Caco-2 (cell line): ENCODE measurements at regions not wholly inside any gene's neighbourhood (a gene's known extent, or its start where the extent isn't known, plus 50 kb on each side); places are given as distances from the start of the nearest gene placed in this dataset.

Experiments
- BruUV-seq: library from RNA; stranded (reverse); fragments of 400-500 nt; replicated peaks from 2 replicates; lab custom pipeline; 2021; lab: Mats Ljungman, UMichigan
- CTCF ChIA-PET: fragments of 300-600 bp; sonication (Branson Sonifier 250); formaldehyde crosslinking; loops from one replicate; lab custom pipeline; 2022; ENCODE audit warnings: antibody characterized with exemption; lab: Charles Lee
- POLR2A ChIA-PET: fragments of 300-600 bp; sonication (Branson Sonifier 250); formaldehyde crosslinking; loops from one replicate; lab custom pipeline; 2022; ENCODE audit warnings: antibody characterized with exemption; lab: Charles Lee
- DNase-seq, 2 experiments: peaks; one replicate each; pipeline versions ENCODE4 v3.0.0 to v3.0.0-alpha.2; 2020 to 2022
- H3K27me3 ChIP-seq: replicated peaks from 2 replicates; pipeline ENCODE4 v1.6.0; 2011; ENCODE audit warnings: low read length; ENCODE audit not compliant: control insufficient read depth, insufficient read depth
- H3K36me3 ChIP-seq: 2 replicates; pipeline ENCODE4 v1.5.1; 2011; ENCODE audit warnings: low read length; ENCODE audit not compliant: control insufficient read depth, insufficient read depth
- H3K4me1 ChIP-seq: fragments of 250-450 bp; sonication (Bioruptor Pico); 2 replicates; pipeline ENCODE4 v1.5.1; 2020; ENCODE audit warnings: mild to moderate bottlenecking
- H3K4me3 ChIP-seq: 2 replicates; pipeline ENCODE4 v1.5.1; 2011; ENCODE audit warnings: low read depth, mild to moderate bottlenecking, control low read depth, low read length
- H3K9me3 ChIP-seq: fragments of 250-450 bp; sonication (Bioruptor Pico); 2 replicates; pipeline ENCODE4 v1.5.1; 2020; ENCODE audit warnings: mild to moderate bottlenecking, moderate library complexity
- H3K27ac Mint-ChIP-seq: one replicate; pipeline ENCODE4 v1.8.0; 2022; ENCODE audit warnings: mixed read lengths; ENCODE audit not compliant: unreplicated experiment
- H3K27me3 Mint-ChIP-seq: one replicate; pipeline ENCODE4 v1.8.0; 2022; ENCODE audit warnings: mixed read lengths; ENCODE audit not compliant: insufficient read depth, unreplicated experiment
- H3K36me3 Mint-ChIP-seq: one replicate; pipeline ENCODE4 v1.8.0; 2022; ENCODE audit warnings: mild to moderate bottlenecking, mixed read lengths; ENCODE audit not compliant: insufficient read depth, unreplicated experiment
- H3K4me1 Mint-ChIP-seq: one replicate; pipeline ENCODE4 v1.8.0; 2022; ENCODE audit warnings: low read depth, mixed read lengths; ENCODE audit not compliant: unreplicated experiment
- H3K4me3 Mint-ChIP-seq: one replicate; pipeline ENCODE4 v1.8.0; 2022; ENCODE audit warnings: mild to moderate bottlenecking, moderate library complexity, mixed read lengths; ENCODE audit not compliant: unreplicated experiment
- H3K9me3 Mint-ChIP-seq: one replicate; pipeline ENCODE4 v1.8.0; 2022; ENCODE audit warnings: mixed read lengths; ENCODE audit not compliant: unreplicated experiment
- intact Hi-C: fragments of 100-400 bp; cut with micrococcal nuclease; formaldehyde crosslinking; loops from one replicate; pipeline ENCODE4 v1.10.0; 2022; ENCODE audit not compliant: unreplicated experiment
- TF ChIP-seq, protein P1 (sequence below), 2 experiments: fragments of 200-600 bp in 1 of 2; IDR thresholded peaks; 1 replicate in 1 of 2; 2 replicates in 1 of 2; pipeline versions ENCODE4 v1.5.1 to v1.8.0; 2011 to 2022; ENCODE audit warnings: antibody characterized with exemption in 1 of 2, control low read depth in 1 of 2, inconsistent platforms in 1 of 2, low read depth in 1 of 2, low read length in 1 of 2, mild to moderate bottlenecking in 1 of 2, moderate library complexity in 1 of 2; ENCODE audit not compliant: insufficient read depth in 1 of 2, severe bottlenecking in 1 of 2, unreplicated experiment in 1 of 2

DNA sequence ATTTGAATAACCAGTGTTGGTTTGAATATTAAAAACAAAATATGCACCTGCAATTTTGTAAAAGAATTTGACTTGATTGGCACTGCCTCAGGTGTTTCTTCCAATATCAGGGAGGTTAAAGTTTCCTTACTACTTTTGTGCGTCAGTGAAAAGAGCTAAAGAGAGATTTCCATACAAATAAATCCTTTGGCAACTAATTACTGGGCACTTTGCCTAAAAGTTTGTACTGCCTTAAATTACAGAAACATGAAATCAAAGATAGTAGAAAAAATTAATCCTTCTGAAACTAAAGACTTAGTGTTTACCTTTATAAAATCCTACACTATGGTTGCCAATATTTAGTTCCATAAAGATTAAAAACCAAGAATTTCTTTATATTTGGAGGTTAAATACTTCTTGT is 72.5 kb downstream of the DNAJB9 start:
- H3K4me3 ChIP-seq: no peak overlapping the region
- POLR2A ChIA-PET: no interaction called here
- TF ChIP-seq, protein P1, sequence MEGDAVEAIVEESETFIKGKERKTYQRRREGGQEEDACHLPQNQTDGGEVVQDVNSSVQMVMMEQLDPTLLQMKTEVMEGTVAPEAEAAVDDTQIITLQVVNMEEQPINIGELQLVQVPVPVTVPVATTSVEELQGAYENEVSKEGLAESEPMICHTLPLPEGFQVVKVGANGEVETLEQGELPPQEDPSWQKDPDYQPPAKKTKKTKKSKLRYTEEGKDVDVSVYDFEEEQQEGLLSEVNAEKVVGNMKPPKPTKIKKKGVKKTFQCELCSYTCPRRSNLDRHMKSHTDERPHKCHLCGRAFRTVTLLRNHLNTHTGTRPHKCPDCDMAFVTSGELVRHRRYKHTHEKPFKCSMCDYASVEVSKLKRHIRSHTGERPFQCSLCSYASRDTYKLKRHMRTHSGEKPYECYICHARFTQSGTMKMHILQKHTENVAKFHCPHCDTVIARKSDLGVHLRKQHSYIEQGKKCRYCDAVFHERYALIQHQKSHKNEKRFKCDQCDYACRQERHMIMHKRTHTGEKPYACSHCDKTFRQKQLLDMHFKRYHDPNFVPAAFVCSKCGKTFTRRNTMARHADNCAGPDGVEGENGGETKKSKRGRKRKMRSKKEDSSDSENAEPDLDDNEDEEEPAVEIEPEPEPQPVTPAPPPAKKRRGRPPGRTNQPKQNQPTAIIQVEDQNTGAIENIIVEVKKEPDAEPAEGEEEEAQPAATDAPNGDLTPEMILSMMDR (IDR thresholded peaks at IDR 0.05; ENCODE audit: insufficient read depth in 1 of 2, low read depth in 1 of 2, low read length in 1 of 2, severe bottlenecking in 1 of 2, unreplicated experiment in 1 of 2): no peak
- BruUV-seq: no TSS peak
- H3K9me3 ChIP-seq: peaks cover 5% of the 10 kb centered on the region; the same call in 1 of the 2 replicates
- no peaks in the 10 kb centered on the region for H3K36me3 ChIP-seq
- Mint-ChIP-seq H3K27ac (no peak overlapping the region), H3K4me1 (no peaks in the 10 kb centered on the region), H3K27me3 (no peaks in the 10 kb centered on the region), H3K36me3 (no peaks in the 10 kb centered on the region), H3K9me3 (peaks cover 24% of the 10 kb centered on the region), H3K4me3 (no peak overlapping the region)
- no peak for DNase-seq
- intact Hi-C loops: no loop called here
- no peaks in the 10 kb centered on the region for H3K27me3 ChIP-seq
- CTCF ChIA-PET: no interaction called here
- H3K4me1 ChIP-seq: peaks cover 1% of the 10 kb centered on the region; the same call in 1 of the 2 replicates

DNA sequence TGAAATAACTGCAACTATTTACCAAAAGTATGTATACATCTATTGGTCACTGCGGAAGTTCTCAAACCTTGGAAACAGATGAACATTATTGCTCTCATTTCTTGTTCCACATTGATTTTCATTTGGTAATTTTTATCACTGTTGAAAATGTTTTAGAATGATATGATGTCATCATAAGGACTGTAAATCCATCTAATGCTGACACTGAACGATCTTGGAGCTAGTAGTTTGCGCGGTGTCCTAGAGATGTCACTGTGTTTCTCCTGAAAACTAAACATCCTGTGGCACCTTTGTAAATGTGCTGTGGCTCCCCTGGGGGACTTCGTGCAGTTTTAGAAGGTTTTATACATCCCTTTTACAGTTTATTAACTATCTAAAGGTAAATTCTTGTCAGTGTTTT is 73.5 kb downstream of the DNAJB9 start:
- no peaks in the 10 kb centered on the region for H3K4me1 Mint-ChIP-seq
- H3K4me3 ChIP-seq: no peak overlapping the region
- CTCF ChIA-PET: no interaction called here
- POLR2A ChIA-PET: no interaction called here
- no peak for DNase-seq
- no peaks in the 10 kb centered on the region for H3K27me3 ChIP-seq
- no peaks in the 10 kb centered on the region for H3K27me3 Mint-ChIP-seq
- H3K4me1 ChIP-seq: no peaks in the 10 kb centered on the region
- no peak overlapping the region for H3K27ac Mint-ChIP-seq
- intact Hi-C loops: no loop called here
- no peaks in the 10 kb centered on the region for H3K36me3 Mint-ChIP-seq
- no peaks in the 10 kb centered on the region for H3K36me3 ChIP-seq
- H3K4me3 Mint-ChIP-seq: no peak overlapping the region
- TF ChIP-seq, protein P1 (IDR thresholded peaks at IDR 0.05; ENCODE audit: insufficient read depth in 1 of 2, low read depth in 1 of 2, low read length in 1 of 2, severe bottlenecking in 1 of 2, unreplicated experiment in 1 of 2): no peak
- peaks cover 5% of the 10 kb centered on the region; the same call in 1 of the 2 replicates for H3K9me3 ChIP-seq
- BruUV-seq: no TSS peak
- peaks cover 24% of the 10 kb centered on the region for H3K9me3 Mint-ChIP-seq

DNA sequence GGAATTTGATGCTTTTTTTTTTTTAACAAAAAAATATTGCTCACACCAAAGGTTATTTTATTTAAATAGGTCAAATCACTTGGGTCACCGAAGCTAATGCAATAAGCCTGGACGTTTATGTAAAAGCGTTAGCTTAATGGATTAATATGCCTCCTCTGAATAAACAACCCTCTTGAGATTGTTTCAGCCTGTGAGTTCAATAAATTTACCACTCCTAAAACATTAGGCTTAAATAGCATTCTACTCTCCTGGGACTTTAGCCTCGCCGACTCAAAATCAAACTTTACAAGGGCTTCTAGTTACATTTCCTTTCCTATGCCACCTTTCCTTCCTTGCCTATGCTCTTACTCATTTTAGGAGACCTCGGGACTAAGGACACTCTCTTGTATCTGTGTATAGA is 79.3 kb downstream of the DNAJB9 start:
- intact Hi-C loops: no loop called here
- DNase-seq: no peak
- BruUV-seq: no TSS peak
- CTCF ChIA-PET: no interaction called here
- Histone ChIP-seq H3K36me3 (no peaks in the 10 kb centered on the region), H3K27me3 (no peaks in the 10 kb centered on the region), H3K9me3 (peaks cover 5% of the 10 kb centered on the region; the same call in 1 of the 2 replicates), H3K4me3 (no peak overlapping the region), H3K4me1 (no peaks in the 10 kb centered on the region)
- peaks cover 18% of the 10 kb centered on the region for H3K9me3 Mint-ChIP-seq
- H3K4me3 Mint-ChIP-seq: no peak overlapping the region
- POLR2A ChIA-PET: no interaction called here
- no peaks in the 10 kb centered on the region for H3K36me3 Mint-ChIP-seq
- H3K27me3 Mint-ChIP-seq: no peaks in the 10 kb centered on the region
- TF ChIP-seq, protein P1 (IDR thresholded peaks at IDR 0.05; ENCODE audit: insufficient read depth in 1 of 2, low read depth in 1 of 2, low read length in 1 of 2, severe bottlenecking in 1 of 2, unreplicated experiment in 1 of 2): no peak
- no peaks in the 10 kb centered on the region for H3K4me1 Mint-ChIP-seq
- no peak overlapping the region for H3K27ac Mint-ChIP-seq
